GM19468 (cell line): ENCODE measurements at regions not wholly inside any gene's neighbourhood (a gene's known extent, or its start where the extent isn't known, plus 50 kb on each side); places are given as distances from the start of the nearest gene placed in this dataset.
"Not testable (repeated sequence)": the region's sequence is repeated elsewhere in the genome, so short reads cannot be mapped to it uniquely, and the experiment has no call there.

Source experiments
- ATAC-seq: cut with Tn5 transposase; IDR thresholded peaks from one replicate; pipeline ENCODE4 v1.9.1; 2021; ENCODE audit warnings: mild to moderate bottlenecking, moderate library complexity, moderate number of reproducible peaks; ENCODE audit not compliant: unreplicated experiment; ENCODE audit errors: extremely low read depth

DNA sequence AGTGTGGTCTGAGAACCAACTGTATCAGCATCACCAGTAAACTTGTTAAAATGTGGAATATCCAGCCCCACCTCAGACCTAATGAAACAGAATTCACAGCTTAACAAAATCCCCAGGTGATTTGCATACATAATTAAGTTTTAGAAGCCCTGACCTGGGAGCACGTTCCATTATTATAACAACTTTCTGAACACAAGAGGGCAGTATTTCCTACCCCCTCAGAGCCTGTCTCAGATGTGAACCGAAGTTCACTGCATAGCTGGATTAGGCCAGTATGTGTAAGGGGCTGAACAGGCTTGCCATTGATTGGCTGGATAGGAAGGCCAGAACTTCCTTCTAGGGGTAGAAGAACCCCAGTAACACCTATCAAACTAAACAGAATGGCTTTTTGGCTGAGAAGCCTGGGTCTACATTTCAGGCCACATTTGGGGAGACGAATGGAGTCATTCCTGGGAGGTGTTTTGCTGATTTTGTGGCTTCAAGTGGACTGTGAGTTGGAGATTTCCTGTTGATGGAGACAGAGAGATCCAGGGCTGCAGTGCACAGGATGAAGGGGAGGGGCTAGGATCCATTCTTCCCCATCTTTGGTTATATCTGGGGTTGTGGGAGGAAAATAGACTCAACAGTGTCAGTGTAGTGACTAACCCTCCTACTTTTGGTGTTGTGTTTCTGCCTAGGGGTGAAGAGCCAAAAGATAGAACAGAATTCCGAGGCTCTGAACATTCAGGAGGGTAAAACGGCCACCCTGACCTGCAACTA, 94.7 kb upstream of the OR4E1 start:
- ATAC-seq: no peak

DNA sequence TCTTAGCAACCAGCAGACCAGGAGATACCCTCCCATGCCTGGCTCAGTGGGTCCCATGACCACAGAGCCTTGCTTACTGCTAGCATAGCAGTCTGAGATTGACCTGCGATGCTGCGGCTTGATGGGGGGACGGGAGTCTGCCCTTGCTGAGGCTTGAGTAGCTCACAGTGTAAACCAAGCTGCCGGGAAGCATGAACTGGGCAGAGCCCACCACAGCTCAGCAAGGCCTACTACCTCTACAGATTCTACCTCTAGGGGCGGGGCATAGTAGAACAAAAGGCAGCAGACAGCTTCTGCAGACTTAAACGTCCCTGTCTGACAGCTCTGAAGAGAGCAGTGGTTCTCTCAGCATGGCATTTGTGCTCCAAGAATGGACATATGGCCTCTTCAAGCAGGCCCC, 86.7 kb upstream of the OR4E1 start:
- ATAC-seq: not testable (repeated sequence)

DNA sequence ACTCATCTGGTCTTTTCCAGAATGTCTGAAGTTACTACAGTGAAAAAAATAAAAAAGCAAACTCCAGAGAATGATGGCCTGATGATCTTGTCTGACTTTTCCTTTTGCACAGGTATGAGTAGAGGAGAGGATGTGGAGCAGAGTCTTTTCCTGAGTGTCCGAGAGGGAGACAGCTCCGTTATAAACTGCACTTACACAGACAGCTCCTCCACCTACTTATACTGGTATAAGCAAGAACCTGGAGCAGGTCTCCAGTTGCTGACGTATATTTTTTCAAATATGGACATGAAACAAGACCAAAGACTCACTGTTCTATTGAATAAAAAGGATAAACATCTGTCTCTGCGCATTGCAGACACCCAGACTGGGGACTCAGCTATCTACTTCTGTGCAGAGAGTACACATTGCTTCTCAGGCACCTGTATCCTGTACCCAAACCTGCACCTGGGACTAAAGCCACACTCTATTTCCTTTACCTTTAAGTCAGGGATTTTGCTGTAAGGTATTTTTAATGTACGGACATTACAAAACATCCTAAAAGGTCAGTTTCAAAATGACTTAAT, 75.8 kb upstream of the OR4E1 start:
- ATAC-seq: no peak

GRCh38 chr14:21748869-21749303, 75.3 kb upstream of the OR4E1 start:
- no peak for ATAC-seq

DNA sequence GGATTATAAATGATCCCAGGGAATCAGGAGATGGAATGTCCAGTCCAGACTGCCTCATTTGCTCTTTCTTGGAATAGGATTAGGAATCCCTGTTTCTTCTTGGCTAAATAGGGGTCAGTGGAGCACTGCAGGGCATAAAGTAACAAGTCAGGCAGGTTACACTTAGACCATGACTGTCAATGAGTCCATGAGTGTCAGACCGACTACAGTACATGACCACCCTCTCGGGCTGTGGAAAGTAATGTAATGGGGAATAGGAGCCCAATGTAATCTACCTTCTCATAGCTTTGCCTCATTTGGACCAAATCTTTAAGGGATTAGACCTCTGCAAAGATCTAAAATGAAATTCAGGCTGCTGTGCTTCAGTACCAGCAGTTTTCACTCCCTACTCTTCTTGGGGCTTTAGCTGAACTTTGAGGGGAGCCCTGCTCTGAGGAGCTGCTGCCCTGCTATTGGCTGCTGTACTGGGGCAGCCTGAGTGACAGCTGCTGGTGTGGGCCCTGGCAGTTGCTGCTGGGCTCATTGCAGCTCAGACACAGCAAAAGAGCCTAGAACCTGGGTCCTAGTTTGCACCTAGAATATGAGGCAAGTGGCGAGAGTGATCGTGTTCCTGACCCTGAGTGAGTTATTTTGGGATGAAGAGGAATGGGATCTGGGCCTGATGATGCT, 62.2 kb upstream of the OR4E1 start:
- no peak for ATAC-seq

DNA sequence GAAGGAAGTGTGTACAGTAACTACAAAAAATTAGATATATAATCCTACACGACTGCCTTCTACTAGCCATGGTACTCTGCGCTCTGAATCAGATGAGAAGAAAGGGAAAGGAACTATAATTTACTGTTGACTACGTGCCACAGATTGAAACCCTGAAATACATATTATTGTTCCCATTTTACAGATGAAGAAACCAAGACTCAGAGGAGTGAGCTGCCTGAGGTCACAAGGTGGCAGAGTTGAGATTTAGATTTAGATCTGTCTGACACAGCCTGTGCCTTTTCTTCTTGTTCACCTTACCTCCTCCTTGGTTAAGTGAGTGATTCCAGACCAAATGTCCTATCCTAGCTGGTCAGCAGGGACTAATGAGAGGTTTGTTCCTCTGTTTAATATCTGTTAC, 61.6 kb upstream of the OR4E1 start:
- no peak for ATAC-seq

- no peak for ATAC-seq
Measured at GRCh38 chr14:21734457-21735074, 60.9 kb upstream of the OR4E1 start.

GRCh38 chr14:21729703-21730233, 56.1 kb upstream of the OR4E1 start:
- no peak for ATAC-seq

DNA sequence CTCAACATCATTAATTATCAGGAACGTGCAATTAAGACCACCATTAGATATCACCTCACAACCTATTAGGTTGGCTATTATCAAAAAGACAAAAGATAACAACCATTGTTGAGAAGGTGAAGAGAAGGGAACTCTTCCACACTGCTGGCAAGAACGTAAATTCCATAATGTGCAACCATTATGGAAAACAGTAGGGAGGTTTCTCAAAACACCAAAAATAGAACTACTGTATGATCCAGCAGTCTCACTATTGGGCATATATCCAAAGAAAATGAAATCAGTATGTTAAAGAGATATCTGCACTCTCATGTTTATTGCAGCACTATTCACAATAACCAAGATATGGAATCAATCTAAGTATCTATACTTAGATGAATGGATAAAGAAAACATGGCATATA, 51.6 kb upstream of the OR4E1 start:
- no peak for ATAC-seq

DNA sequence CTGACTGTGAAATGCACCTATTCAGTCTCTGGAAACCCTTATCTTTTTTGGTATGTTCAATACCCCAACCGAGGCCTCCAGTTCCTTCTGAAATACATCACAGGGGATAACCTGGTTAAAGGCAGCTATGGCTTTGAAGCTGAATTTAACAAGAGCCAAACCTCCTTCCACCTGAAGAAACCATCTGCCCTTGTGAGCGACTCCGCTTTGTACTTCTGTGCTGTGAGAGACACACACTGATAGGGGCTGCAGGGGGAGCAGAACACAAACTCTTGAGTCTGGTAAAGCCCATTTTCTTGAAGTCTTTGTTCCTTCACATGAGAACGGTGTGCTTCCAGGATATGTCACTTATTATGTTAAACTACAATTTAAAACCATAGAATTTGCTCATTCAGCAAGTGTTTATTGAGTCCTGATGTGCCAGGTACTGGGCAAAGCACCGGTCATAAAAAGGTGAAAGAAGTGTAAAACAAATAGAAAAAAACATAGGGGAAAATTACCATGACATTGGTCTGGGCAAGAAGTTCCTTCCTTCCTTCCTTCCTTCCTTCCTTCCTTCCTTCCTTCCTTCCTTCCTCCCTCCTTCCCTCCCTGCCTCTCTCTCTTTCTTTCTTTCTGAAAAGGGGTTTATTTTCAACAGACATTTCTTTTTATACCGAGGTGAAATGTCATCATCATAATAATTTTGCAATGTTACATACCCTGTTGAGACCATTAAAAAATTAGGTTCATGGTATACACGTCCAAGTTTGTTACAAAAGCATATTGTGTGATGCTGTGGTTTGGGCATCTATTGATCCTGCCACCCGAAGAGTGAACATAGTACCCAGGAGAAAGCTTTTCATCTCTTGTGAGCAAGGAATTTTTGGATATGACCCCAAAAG, 50.7 kb upstream of the OR4E1 start:
- ATAC-seq: no peak

DNA sequence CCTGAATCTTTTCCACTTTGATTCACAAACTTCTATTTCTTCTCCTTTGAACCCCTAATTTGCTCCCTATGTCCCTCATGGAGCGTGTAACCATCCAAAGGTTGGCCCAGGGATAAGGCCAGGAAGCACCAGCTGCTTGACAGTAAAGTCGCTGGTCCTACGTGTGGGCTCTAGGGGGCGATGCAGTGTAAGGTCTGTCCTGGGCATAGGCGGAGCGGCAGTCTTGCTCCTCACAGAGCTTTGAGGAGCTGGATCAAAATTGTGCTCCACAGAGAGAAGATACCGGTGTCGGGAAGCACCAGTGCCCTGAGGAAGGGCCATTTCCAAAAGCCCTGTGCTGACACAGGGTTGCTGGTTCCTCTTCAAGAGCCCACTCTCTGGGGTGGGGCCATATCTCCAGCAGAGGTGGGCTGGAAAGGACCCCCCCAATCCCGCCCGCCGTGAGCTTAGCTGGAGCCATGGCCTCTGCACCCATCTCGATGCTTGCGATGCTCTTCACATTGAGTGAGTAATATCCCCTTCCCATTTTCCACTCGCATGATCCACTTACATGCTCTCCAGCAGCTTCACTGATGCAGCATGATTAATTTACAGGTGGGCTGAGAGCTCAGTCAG, 49.9 kb upstream of the OR4E1 start:
- no peak for ATAC-seq
